ENCODE measurements at regions not wholly inside any gene's neighbourhood (a gene's known extent, or its start where the extent isn't known, plus 50 kb on each side); places are given as distances from the start of the nearest gene placed in this dataset.

DNA sequence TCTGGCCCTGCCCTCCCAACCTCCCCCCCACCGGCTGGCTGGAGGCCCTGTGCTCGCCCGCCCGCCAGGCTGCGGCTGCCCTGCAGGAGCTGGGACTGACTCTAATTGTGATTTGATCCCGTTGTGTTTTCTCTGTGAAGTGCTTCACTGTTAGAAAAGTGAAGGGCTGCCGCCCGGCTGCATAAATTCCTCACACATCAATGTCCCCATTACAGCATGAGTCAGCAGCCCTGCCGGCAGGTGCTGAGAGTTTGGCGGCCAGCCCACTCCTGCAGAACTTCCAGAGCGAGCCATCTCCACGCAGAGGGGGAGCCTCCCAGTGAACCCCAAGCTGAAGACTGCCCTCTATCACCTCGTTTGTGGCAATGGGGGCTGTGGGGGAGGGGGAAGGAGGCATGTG lies 137.9 kb downstream of the DLL1 start:
- dilution Hi-C loops (cut with MboI; ENCODE audit: extremely low pct_ligation_motif_present, low sequenced_read_pairs) = no loop called here
- BruUV-seq (replicated peaks) = no TSS peak
- FAIRE-seq = no peak

More for the DNA sequence above, 137.9 kb downstream of the DLL1 start:
- Histone ChIP-seq H4K20me1 (replicated peaks; ENCODE audit: control insufficient read depth, extremely low read depth, insufficient read depth, low read length) (no peaks in the 10 kb centered on the region), H3K9me3 (replicated peaks; ENCODE audit: control insufficient read depth, insufficient read depth, low read length) (no peaks in the 10 kb centered on the region), H3K27ac (ENCODE audit: insufficient read depth, low read depth, low read length) (no peak overlapping the region), H3K36me3 (ENCODE audit: control insufficient read depth in 2 of 2, extremely low read depth in 1 of 2, insufficient read depth in 2 of 2, low read length in 2 of 2) (no peaks in the 10 kb centered on the region), H3K9ac (replicated peaks; ENCODE audit: extremely low read depth, insufficient read depth, low read length) (no peak overlapping the region), H3K4me3 (replicated peaks in 1 of 3; ENCODE audit: insufficient read depth in 1 of 3, low read depth in 1 of 3, low read length in 3 of 3) (no peak overlapping the region), H3K79me2 (ENCODE audit: control insufficient read depth, insufficient read depth, low read length) (no peaks in the 10 kb centered on the region), H3K9me1 (replicated peaks; ENCODE audit: control insufficient read depth, extremely low read depth, insufficient read depth, low read length) (no peaks in the 10 kb centered on the region), H3K4me1 (ENCODE audit: control insufficient read depth, extremely low read depth, insufficient read depth, low read length) (peaks cover 7% of the 10 kb centered on the region), H2AFZ (ENCODE audit: low read depth, low read length) (no peak overlapping the region), H3K4me2 (ENCODE audit: insufficient read depth, low read length) (no peak overlapping the region), H3K27me3 (ENCODE audit: control insufficient read depth in 2 of 2, insufficient read depth in 2 of 2, low read length in 2 of 2) (no peaks in the 10 kb centered on the region)
- ChIA-PET POLR2A (no interaction called here), CTCF (no interaction called here)
- TF ChIP-seq GATA2 (IDR thresholded peaks at IDR 0.05; ENCODE audit: insufficient read depth, insufficient read length, low read depth, low read length) (no peak), MYC (IDR thresholded peaks at IDR 0.05; ENCODE audit: low read depth, low read length) (no peak), JUN (IDR thresholded peaks at IDR 0.05; ENCODE audit: borderline replicate concordance, insufficient read depth, insufficient read length, low read depth) (no peak), POLR2A (IDR thresholded peaks at IDR 0.05; ENCODE audit: low read depth, low read length) (no peak)
- TF ChIP-seq, protein P1, sequence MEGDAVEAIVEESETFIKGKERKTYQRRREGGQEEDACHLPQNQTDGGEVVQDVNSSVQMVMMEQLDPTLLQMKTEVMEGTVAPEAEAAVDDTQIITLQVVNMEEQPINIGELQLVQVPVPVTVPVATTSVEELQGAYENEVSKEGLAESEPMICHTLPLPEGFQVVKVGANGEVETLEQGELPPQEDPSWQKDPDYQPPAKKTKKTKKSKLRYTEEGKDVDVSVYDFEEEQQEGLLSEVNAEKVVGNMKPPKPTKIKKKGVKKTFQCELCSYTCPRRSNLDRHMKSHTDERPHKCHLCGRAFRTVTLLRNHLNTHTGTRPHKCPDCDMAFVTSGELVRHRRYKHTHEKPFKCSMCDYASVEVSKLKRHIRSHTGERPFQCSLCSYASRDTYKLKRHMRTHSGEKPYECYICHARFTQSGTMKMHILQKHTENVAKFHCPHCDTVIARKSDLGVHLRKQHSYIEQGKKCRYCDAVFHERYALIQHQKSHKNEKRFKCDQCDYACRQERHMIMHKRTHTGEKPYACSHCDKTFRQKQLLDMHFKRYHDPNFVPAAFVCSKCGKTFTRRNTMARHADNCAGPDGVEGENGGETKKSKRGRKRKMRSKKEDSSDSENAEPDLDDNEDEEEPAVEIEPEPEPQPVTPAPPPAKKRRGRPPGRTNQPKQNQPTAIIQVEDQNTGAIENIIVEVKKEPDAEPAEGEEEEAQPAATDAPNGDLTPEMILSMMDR (IDR thresholded peaks at IDR 0.05; ENCODE audit: extremely low read depth in 1 of 2, insufficient read depth in 1 of 2, low read depth in 1 of 2, low read length in 2 of 2) = no peak
- intact Hi-C loops (cut with micrococcal nuclease) = loop anchor here (1.0 to 10.0 kb wide), 5 partner anchors 26 to 362 kb away; no protein-coding TSS in a partner anchor
- DNase-seq (ENCODE audit: low read depth, low spot score) = no peak
